OCI-LY3 (cell line): ENCODE measurements at regions not wholly inside any gene's neighbourhood (a gene's known extent, or its start where the extent isn't known, plus 50 kb on each side); places are given as distances from the start of the nearest gene placed in this dataset.

Experiments used
- CTCF ChIP-seq: fragments of 200-600, 300-600 bp; sonication (generic); IDR thresholded peaks from 2 replicates; pipeline ENCODE4 v1.5.1; 2014; ENCODE audit warnings: antibody characterized with exemption, low read length, low read depth
- EZH2phosphoT487 ChIP-seq: fragments of 200-600 bp; shearing (Covaris generic); IDR thresholded peaks from 2 replicates; pipeline ENCODE4 v1.6.1; 2018; ENCODE audit warnings: antibody characterized with exemption, mixed run types, low read depth

- TF ChIP-seq EZH2phosphoT487 = no peak
- TF ChIP-seq CTCF = no peak
Observed at GRCh38 chr5:73319036-73319435, 129.5 kb downstream of the FOXD1 start.
